ENCODE measurements at regions not wholly inside any gene's neighbourhood (a gene's known extent, or its start where the extent isn't known, plus 50 kb on each side); places are given as distances from the start of the nearest gene placed in this dataset.

DNA sequence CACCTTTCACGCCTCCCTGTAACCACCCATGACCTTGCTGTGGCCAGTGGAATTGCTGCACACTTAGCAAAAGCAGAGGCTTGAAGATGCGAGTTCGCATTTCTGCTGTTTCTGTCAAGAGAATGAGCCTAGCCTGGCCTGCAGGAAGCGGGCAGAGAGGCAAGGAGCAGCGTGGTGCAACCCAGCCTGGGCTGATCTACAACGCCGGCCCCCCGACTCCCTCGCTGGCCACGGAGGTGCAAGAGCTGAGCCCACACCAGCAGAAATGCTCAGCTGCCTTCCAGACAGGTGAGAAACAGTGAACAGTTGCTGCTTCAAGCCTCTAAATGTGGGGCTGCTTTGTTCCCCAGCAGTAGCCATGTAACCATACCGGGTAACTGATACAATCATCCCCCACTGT is 116.4 kb downstream of the NCOR2 start:
- Histone ChIP-seq H3K4me1 (peaks cover 42 to 78% (median 46%) of the 10 kb centered on the region in 4 donors), H3K36me3 (peaks cover 0 to 55% (median 38%) of the 10 kb centered on the region in 4 donors)
- WGBS = 91% methylated on average over 10 of the region's 11 CpGs

GRCh38 chr12:124450376-124450750 is 117.0 kb downstream of the NCOR2 start:
- no peak overlapping the region for H3K4me3 ChIP-seq
- TF ChIP-seq POLR2AphosphoS5 (IDR thresholded peaks at IDR 0.05) = no peak
- no peak for TF ChIP-seq EP300 (IDR thresholded peaks at IDR 0.05)
- no peak for TF ChIP-seq POLR2A (IDR thresholded peaks at IDR 0.05; ENCODE audit: low read depth)
- TF ChIP-seq, protein P1, sequence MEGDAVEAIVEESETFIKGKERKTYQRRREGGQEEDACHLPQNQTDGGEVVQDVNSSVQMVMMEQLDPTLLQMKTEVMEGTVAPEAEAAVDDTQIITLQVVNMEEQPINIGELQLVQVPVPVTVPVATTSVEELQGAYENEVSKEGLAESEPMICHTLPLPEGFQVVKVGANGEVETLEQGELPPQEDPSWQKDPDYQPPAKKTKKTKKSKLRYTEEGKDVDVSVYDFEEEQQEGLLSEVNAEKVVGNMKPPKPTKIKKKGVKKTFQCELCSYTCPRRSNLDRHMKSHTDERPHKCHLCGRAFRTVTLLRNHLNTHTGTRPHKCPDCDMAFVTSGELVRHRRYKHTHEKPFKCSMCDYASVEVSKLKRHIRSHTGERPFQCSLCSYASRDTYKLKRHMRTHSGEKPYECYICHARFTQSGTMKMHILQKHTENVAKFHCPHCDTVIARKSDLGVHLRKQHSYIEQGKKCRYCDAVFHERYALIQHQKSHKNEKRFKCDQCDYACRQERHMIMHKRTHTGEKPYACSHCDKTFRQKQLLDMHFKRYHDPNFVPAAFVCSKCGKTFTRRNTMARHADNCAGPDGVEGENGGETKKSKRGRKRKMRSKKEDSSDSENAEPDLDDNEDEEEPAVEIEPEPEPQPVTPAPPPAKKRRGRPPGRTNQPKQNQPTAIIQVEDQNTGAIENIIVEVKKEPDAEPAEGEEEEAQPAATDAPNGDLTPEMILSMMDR (IDR thresholded peaks at IDR 0.05) = no peak
- no peak for DNase-seq (ENCODE audit: extremely low spot score)
- 90% methylated on average over 12 of the region's 15 CpGs for WGBS
- intact Hi-C loops (cut with DNase I) = no loop called here
- no peaks in the 10 kb centered on the region for H3K9me3 ChIP-seq
- peaks cover 38 to 72% (median 40%) of the 10 kb centered on the region in 4 donors for H3K4me1 ChIP-seq
- no peaks in the 10 kb centered on the region for H3K27me3 ChIP-seq
- H3K36me3 ChIP-seq = peaks cover 0 to 55% (median 38%) of the 10 kb centered on the region in 4 donors
- H3K27ac ChIP-seq (replicated peaks in 1 of 4) = no peak overlapping the region

More for the DNA sequence above, 116.4 kb downstream of the NCOR2 start:
- Histone ChIP-seq H3K27ac (replicated peaks in 1 of 4) (no peak overlapping the region), H3K4me3 (no peak overlapping the region), H3K9me3 (no peaks in the 10 kb centered on the region), H3K27me3 (no peaks in the 10 kb centered on the region)
- DNase-seq (ENCODE audit: extremely low spot score) = no peak
- TF ChIP-seq, protein P1 (IDR thresholded peaks at IDR 0.05) = no peak
- TF ChIP-seq POLR2AphosphoS5 (IDR thresholded peaks at IDR 0.05) (no peak), POLR2A (IDR thresholded peaks at IDR 0.05; ENCODE audit: low read depth) (no peak), EP300 (IDR thresholded peaks at IDR 0.05) (no peak)
- intact Hi-C loops (cut with DNase I) = no loop called here

DNA sequence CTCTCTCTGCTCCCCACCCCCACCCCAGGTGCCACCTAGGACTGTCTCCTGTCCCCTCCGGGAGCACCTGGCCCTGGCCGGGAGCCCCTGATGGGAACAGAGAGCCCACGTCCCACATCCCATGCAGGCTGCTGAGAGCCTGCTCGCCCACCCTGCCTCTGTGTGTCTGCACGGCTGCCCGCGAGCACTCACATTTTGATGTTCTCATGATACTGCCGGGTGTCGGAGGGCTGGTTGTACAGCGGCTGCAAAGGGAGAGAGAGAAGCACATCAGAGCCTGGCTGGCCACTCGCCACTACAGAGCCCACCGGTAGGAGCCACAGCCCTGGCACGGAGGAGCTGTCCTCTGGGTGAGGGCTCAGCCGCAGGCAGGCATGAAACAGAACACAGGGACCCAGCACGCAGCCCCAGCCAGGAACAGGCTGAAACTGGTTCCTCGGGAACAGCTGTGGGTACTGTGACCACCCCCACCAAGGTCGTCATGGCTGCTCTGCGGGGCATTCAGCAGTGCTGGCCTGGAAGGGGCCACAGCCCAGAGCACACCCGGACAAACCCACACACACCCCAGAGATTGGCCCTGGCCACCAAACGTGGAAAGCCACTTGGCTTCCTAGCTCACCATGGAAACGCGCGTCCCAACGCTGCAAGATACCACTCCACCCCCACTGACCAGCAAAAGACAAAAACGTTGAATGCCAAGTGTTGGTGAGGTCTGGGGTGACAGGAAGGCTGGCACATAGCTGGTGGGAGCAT is 117.6 kb downstream of the NCOR2 start:
- Histone ChIP-seq H3K4me3 (no peak overlapping the region), H3K27me3 (no peaks in the 10 kb centered on the region), H3K27ac (replicated peaks in 1 of 4) (no peak overlapping the region), H3K9me3 (no peaks in the 10 kb centered on the region), H3K36me3 (peaks cover 0 to 59% (median 42%) of the 10 kb centered on the region in 4 donors), H3K4me1 (peaks cover 35 to 72% (median 38%) of the 10 kb centered on the region in 4 donors)
- TF ChIP-seq POLR2AphosphoS5 (IDR thresholded peaks at IDR 0.05) (no peak), EP300 (IDR thresholded peaks at IDR 0.05) (no peak), POLR2A (IDR thresholded peaks at IDR 0.05; ENCODE audit: low read depth) (no peak)
- TF ChIP-seq, protein P1 (IDR thresholded peaks at IDR 0.05) = no peak
- WGBS = 70% methylated on average over 14 of the region's 25 CpGs
- no peak for DNase-seq (ENCODE audit: extremely low spot score)
- intact Hi-C loops (cut with DNase I) = no loop called here

- intact Hi-C loops (cut with DNase I) = no loop called here
- H3K4me1 ChIP-seq = peaks cover 29 to 72% (median 38%) of the 10 kb centered on the region in 4 donors
Measured at GRCh38 chr12:124448955-124449622, 118.3 kb downstream of the NCOR2 start.

More at GRCh38 chr12:124448955-124449622, 118.3 kb downstream of the NCOR2 start:
- no peaks in the 10 kb centered on the region for H3K9me3 ChIP-seq
- H3K27ac ChIP-seq (replicated peaks in 1 of 4) = no peak overlapping the region
- DNase-seq (ENCODE audit: extremely low spot score) = no peak
- H3K4me3 ChIP-seq = no peak overlapping the region
- peaks cover 0 to 65% (median 46%) of the 10 kb centered on the region in 4 donors for H3K36me3 ChIP-seq
- 97% methylated on average over 11 of the region's 12 CpGs for WGBS
- TF ChIP-seq POLR2AphosphoS5 (IDR thresholded peaks at IDR 0.05) (no peak), POLR2A (IDR thresholded peaks at IDR 0.05; ENCODE audit: low read depth) (no peak), EP300 (IDR thresholded peaks at IDR 0.05) (no peak)
- TF ChIP-seq, protein P1 (IDR thresholded peaks at IDR 0.05) = no peak
- no peaks in the 10 kb centered on the region for H3K27me3 ChIP-seq
